B cell (primary cell): ENCODE measurements at regions not wholly inside any gene's neighbourhood (a gene's known extent, or its start where the extent isn't known, plus 50 kb on each side); places are given as distances from the start of the nearest gene placed in this dataset.

ENCODE experiments used
- ATAC-seq: fragments of 200-7000 bp; cut with Tn5 transposase; one replicate; pipeline ENCODE4 v1.10.0; 2021; ENCODE audit warnings: low read depth, mild to moderate bottlenecking, moderate number of reproducible peaks, moderate library complexity
- CTCF ChIA-PET: fragments of 350-600 bp; sonication (Branson Sonifier 250); formaldehyde crosslinking; loops from one replicate; lab custom pipeline; 2021; ENCODE audit warnings: antibody characterized with exemption, inconsistent platforms; lab: Charles Lee
- POLR2A ChIA-PET: fragments of 350-600 bp; sonication (Branson Sonifier 250); formaldehyde crosslinking; loops from one replicate; lab custom pipeline; 2021; ENCODE audit warnings: antibody characterized with exemption; lab: Charles Lee
- DNase-seq: peaks from one replicate; pipeline ENCODE4 v3.0.0; 2013
- H2AFZ ChIP-seq: 2 replicates; pipeline ENCODE4 v1.6.1; 2012; ENCODE audit warnings: mild to moderate bottlenecking, low read depth, low read length; ENCODE audit not compliant: insufficient read depth, poor library complexity, severe bottlenecking
- H3K27ac ChIP-seq, 2 donors: 1 replicate in 1 of 2; 2 replicates in 1 of 2; pipeline ENCODE4 v1.5.1; 2012 to 2013; ENCODE audit warnings: low read length in 2 of 2, mild to moderate bottlenecking in 2 of 2, moderate library complexity in 1 of 2
- H3K27me3 ChIP-seq, 4 experiments: fragments of 200-600 bp in 1 of 4; sonication (generic) in 1 of 4; replicated peaks in 1 of 4; 1 replicate in 2 of 4; 2 replicates in 2 of 4; pipeline versions ENCODE4 v1.6.1 to v1.7.0; 2013 to 2016; ENCODE audit warnings: low read length in 3 of 4, mild to moderate bottlenecking in 2 of 4, mixed read lengths in 1 of 4, moderate library complexity in 1 of 4; ENCODE audit not compliant: insufficient read depth in 4 of 4, control insufficient read depth in 3 of 4; ENCODE audit errors: control extremely low read depth in 1 of 4
- H3K36me3 ChIP-seq, 2 experiments: replicated peaks in 1 of 2; 1 replicate in 1 of 2; 2 replicates in 1 of 2; pipeline versions ENCODE4 v1.6.1 to v1.7.1; 2013; ENCODE audit warnings: low read length in 1 of 2; ENCODE audit not compliant: insufficient read depth in 2 of 2, control insufficient read depth in 1 of 2; ENCODE audit errors: control extremely low read depth in 1 of 2, extremely low read depth in 1 of 2
- H3K4me1 ChIP-seq, 2 donors: fragments of 200-600 bp in 1 of 2; sonication (generic) in 1 of 2; 1 replicate in 1 of 2; 2 replicates in 1 of 2; pipeline versions ENCODE4 v1.5.1 to v1.6.1; 2013 to 2017; ENCODE audit warnings: low read length in 2 of 2; ENCODE audit not compliant: control insufficient read depth in 2 of 2, insufficient read depth in 2 of 2
- H3K4me2 ChIP-seq: replicated peaks from 2 replicates; pipeline ENCODE3; 2012; ENCODE audit warnings: mild to moderate bottlenecking, low read depth, low read length; ENCODE audit not compliant: poor library complexity, severe bottlenecking
- H3K4me3 ChIP-seq, 5 experiments: fragments of 200-600 bp in 1 of 5; sonication (generic) in 1 of 5; 1 replicate in 3 of 5; 2 replicates in 2 of 5; pipeline versions ENCODE4 v1.5.1 to v1.7.0; 2011 to 2016; ENCODE audit warnings: low read length in 4 of 5, mild to moderate bottlenecking in 4 of 5, low read depth in 2 of 5, control low read depth in 1 of 5, moderate library complexity in 1 of 5; ENCODE audit not compliant: insufficient read depth in 1 of 5; ENCODE audit errors: control extremely low read depth in 1 of 5, extremely low read depth in 1 of 5
- H3K79me2 ChIP-seq: fragments of 200-600 bp; sonication (generic); one replicate; pipeline ENCODE4 v1.6.0; 2016; ENCODE audit warnings: low read length; ENCODE audit not compliant: control insufficient read depth, insufficient read depth
- H3K9ac ChIP-seq: fragments of 200-600 bp; sonication (generic); 2 replicates; pipeline ENCODE4 v1.6.1; 2017; ENCODE audit warnings: mild to moderate bottlenecking, low read length, moderate library complexity
- H3K9me3 ChIP-seq, 3 donors: one replicate each; pipeline versions ENCODE4 v1.6.1 to v1.7.1; 2013; ENCODE audit warnings: low read length in 2 of 3; ENCODE audit not compliant: control insufficient read depth in 2 of 3, insufficient read depth in 1 of 3; ENCODE audit errors: control extremely low read depth in 1 of 3
- H4K20me1 ChIP-seq: 2 replicates; pipeline ENCODE4 v1.6.0; 2012; ENCODE audit warnings: mild to moderate bottlenecking, low read length; ENCODE audit not compliant: insufficient read depth, control insufficient read depth, poor library complexity, severe bottlenecking
- H3K27ac Mint-ChIP-seq: one replicate; pipeline ENCODE4 v1.8.0; 2021; ENCODE audit warnings: mixed read lengths
- H3K27me3 Mint-ChIP-seq: one replicate; pipeline ENCODE4 v1.8.0; 2021; ENCODE audit warnings: mixed read lengths
- H3K4me1 Mint-ChIP-seq: one replicate; pipeline ENCODE4 v1.8.0; 2021; ENCODE audit warnings: mixed read lengths
- H3K4me3 Mint-ChIP-seq: one replicate; pipeline ENCODE4 v1.8.0; 2021; ENCODE audit warnings: mixed read lengths
- H3K9me3 Mint-ChIP-seq: one replicate; pipeline ENCODE4 v1.8.0; 2022; ENCODE audit warnings: mixed read lengths; ENCODE audit not compliant: insufficient read depth
- EZH2 ChIP-seq: IDR thresholded peaks from 2 replicates; pipeline ENCODE4 v1.6.1; 2012; ENCODE audit warnings: borderline replicate concordance, low read depth, mild to moderate bottlenecking, moderate library complexity, low read length; ENCODE audit not compliant: insufficient read depth, poor library complexity, severe bottlenecking
- WGBS: methylation state at CpG from one replicate; pipeline ENCODE4 v1.1.5; 2013; ENCODE audit warnings: missing lambda C conversion rate; ENCODE audit not compliant: insufficient coverage; 5-methylcytosine and 5-hydroxymethylcytosine counted together
- intact Hi-C: fragments of 100-400 bp; cut with micrococcal nuclease; formaldehyde crosslinking; loops from one replicate; pipeline ENCODE4 v1.10.0; 2022
- TF ChIP-seq, protein P1 (sequence below): fragments of 200-600 bp; IDR thresholded peaks from one replicate; pipeline ENCODE4 v1.8.0; 2022; ENCODE audit warnings: antibody characterized with exemption, mild to moderate bottlenecking

DNA sequence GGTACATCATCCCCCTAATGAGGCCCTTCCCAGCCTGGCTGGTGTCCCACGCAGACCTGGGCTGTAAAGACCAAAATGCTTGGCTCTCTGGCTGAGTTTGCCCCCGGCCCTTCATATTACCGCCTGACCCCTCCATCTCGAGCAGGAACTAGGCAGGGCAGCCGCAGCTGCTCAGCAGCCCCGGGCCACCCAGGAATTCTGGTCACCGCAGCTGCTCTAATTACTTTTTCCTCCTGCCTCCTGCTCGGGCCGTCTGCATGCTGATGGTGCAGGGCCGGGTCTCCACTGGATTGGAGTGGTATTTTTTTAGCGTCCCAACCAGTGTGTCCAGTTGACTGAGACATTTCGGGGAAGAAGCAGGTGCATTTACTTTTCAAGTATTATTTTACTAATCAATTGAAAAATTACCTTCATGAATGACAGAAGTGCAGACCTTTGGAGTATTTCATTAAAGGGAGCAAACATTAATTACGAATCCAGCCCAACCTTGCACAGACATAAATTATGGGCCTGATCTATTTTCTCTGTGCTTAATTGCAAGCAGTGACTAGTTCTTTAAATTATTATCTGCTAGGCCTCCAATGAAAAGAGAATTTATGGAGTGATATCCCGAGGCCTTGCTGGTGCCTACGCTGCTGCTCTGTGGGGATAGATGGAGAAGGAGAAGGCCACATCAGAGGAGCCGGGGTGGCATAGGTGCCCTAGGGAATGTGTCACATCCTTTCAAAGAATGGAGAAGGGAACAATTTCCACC is 176.2 kb downstream of the CYLD start:
- TF ChIP-seq, protein P1, sequence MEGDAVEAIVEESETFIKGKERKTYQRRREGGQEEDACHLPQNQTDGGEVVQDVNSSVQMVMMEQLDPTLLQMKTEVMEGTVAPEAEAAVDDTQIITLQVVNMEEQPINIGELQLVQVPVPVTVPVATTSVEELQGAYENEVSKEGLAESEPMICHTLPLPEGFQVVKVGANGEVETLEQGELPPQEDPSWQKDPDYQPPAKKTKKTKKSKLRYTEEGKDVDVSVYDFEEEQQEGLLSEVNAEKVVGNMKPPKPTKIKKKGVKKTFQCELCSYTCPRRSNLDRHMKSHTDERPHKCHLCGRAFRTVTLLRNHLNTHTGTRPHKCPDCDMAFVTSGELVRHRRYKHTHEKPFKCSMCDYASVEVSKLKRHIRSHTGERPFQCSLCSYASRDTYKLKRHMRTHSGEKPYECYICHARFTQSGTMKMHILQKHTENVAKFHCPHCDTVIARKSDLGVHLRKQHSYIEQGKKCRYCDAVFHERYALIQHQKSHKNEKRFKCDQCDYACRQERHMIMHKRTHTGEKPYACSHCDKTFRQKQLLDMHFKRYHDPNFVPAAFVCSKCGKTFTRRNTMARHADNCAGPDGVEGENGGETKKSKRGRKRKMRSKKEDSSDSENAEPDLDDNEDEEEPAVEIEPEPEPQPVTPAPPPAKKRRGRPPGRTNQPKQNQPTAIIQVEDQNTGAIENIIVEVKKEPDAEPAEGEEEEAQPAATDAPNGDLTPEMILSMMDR = no peak
- TF ChIP-seq EZH2 = no peak
- no peak overlapping the region for H3K4me3 ChIP-seq
- H3K9ac ChIP-seq = no peak overlapping the region
- H3K27ac Mint-ChIP-seq = no peak overlapping the region
- intact Hi-C loops = no loop called here
- H3K9me3 ChIP-seq = peaks cover 0 to 6% (median 0%) of the 10 kb centered on the region in 3 donors
- no peaks in the 10 kb centered on the region for H3K4me1 Mint-ChIP-seq
- POLR2A ChIA-PET = no interaction called here
- peaks cover 4% of the 10 kb centered on the region for H3K27me3 Mint-ChIP-seq
- DNase-seq (no peak), ATAC-seq (no peak)
- no peak overlapping the region for H3K4me2 ChIP-seq
- 83% methylated on average over 10 of the region's 16 CpGs for WGBS
- H4K20me1 ChIP-seq = no peaks in the 10 kb centered on the region
- H2AFZ ChIP-seq = no peak overlapping the region
- no peak overlapping the region for H3K4me3 Mint-ChIP-seq
- no peaks in the 10 kb centered on the region for H3K79me2 ChIP-seq
- H3K27ac ChIP-seq = no peak overlapping the region
- no peaks in the 10 kb centered on the region for H3K4me1 ChIP-seq
- CTCF ChIA-PET = no interaction called here
- H3K9me3 Mint-ChIP-seq = peaks cover 5% of the 10 kb centered on the region
- no peaks in the 10 kb centered on the region for H3K27me3 ChIP-seq
- H3K36me3 ChIP-seq = no peaks in the 10 kb centered on the region

DNA sequence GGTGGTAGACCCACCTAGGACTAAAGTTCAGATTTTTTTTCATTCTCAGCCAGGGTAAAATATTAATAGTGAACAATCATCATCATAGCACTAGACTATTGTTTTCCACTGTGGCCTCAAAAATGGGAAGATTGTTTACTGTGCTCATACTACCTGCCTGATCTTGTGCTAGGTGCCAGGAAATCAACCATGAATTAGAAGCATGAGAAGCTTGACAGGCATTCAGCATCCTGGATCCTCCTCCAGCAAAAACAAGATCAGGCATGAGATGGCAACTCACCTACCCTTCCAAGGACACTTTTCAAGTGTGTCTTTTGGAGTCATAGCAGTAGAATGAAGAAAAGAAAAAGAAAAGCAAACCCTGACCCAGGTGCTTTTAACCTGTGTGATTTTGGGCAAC is 174.2 kb downstream of the CYLD start:
- Histone ChIP-seq H4K20me1 (no peaks in the 10 kb centered on the region), H3K4me2 (no peak overlapping the region), H3K79me2 (no peaks in the 10 kb centered on the region), H3K9ac (no peak overlapping the region), H3K4me3 (no peak overlapping the region), H3K4me1 (no peaks in the 10 kb centered on the region), H2AFZ (no peak overlapping the region), H3K36me3 (no peaks in the 10 kb centered on the region), H3K9me3 (peaks cover 0 to 6% (median 0%) of the 10 kb centered on the region in 3 donors), H3K27ac (no peak overlapping the region), H3K27me3 (no peaks in the 10 kb centered on the region)
- CTCF ChIA-PET = no interaction called here
- peaks cover 9% of the 10 kb centered on the region for H3K27me3 Mint-ChIP-seq
- no peak for TF ChIP-seq EZH2
- TF ChIP-seq, protein P1 = no peak
- no peaks in the 10 kb centered on the region for H3K4me1 Mint-ChIP-seq
- POLR2A ChIA-PET = no interaction called here
- intact Hi-C loops = no loop called here
- H3K27ac Mint-ChIP-seq = no peak overlapping the region
- no peaks in the 10 kb centered on the region for H3K9me3 Mint-ChIP-seq
- DNase-seq = no peak
- no peak for ATAC-seq
- H3K4me3 Mint-ChIP-seq = no peak overlapping the region
